ENCODE measurements at regions not wholly inside any gene's neighbourhood (a gene's known extent, or its start where the extent isn't known, plus 50 kb on each side); places are given as distances from the start of the nearest gene placed in this dataset.

GRCh38 chr10:131781791-131782190, 119.0 kb upstream of the PPP2R2D start:
- DNase-seq, result no peak

DNA sequence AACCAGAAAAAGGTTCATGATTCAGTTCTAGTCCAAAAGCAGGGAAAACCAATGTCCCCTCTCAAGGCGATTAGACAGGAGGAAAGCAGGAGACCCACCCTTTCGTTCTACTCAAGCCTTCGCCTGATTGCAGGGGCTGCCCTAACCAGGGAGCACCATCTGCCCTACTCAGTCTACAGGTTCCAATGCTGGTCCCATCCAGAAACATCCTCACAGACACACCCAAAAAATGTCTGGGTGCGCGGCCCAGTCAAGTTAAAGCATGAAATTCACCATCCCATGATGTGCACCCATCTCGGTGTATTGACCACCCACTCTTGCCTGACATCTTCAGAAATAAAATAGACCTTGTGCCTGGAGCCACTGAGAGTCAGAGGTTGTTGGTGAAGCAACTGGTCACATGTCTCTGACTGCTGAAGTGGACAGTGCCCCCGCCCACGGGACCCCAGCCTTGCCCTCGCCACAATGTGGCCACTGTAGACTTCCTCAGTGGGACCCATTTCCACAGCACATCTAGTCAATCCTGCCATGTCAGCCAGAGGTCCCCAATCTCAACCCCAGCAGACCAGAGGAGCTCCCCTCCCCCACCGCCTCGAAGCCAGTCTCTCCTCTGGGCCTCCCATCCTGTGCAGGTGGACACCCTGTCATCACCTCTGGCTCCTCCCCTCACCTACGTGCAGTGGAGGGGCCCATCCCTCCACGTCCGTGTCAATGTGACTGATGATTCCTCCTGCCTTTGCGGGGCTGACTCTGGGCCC, 116.3 kb upstream of the PPP2R2D start:
- no peak for DNase-seq

GRCh38 chr10:131785121-131785460, 115.7 kb upstream of the PPP2R2D start:
- DNase-seq, result no peak

DNA sequence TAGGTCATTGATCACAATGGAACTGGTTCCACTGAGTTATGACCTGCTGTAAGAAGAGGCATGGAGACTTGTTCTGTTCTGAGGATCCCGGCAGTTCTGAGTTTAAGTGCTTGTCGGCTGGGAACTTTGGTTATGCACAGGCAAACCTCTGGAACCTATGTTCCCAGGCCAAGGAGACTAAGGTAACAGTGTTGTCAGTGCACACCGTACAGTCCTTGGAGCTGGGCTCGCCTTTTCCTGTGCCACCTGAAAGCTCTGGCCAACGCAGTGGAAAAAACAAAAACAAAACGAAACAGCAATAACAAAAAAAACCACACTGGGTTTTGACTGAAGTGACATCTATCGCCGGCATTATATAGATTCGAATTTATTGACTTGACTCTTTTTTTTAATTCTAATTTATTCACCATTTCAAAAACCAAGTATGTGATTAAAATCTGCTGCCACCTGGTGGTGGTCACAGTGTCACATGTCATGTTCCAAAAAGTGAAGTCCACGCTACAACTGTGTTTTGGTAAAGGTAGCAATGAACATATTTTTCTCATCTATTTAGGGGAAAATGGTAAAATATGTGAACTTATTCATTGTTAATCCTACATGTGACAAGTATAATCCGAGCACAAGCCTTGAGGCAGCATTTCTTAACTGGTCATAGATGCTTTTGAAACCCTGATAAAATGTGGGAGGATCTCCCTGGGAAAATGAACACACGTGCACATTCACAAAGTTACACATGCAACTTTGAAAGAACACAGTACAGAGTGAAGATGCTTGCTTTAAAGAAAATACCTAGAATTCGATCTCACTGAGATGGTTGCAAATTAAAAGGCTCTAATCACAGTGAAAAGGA, 113.8 kb upstream of the PPP2R2D start:
- peak in 30 of 56 donors; percentile 1 to 79 (median 16) for DNase-seq

GRCh38 chr10:131787961-131788360, 112.8 kb upstream of the PPP2R2D start:
- no peak for DNase-seq

GRCh38 chr10:131788386-131788785, 112.4 kb upstream of the PPP2R2D start:
- DNase-seq, result no peak

GRCh38 chr10:131789516-131789915, 111.3 kb upstream of the PPP2R2D start:
- no peak for DNase-seq

DNA sequence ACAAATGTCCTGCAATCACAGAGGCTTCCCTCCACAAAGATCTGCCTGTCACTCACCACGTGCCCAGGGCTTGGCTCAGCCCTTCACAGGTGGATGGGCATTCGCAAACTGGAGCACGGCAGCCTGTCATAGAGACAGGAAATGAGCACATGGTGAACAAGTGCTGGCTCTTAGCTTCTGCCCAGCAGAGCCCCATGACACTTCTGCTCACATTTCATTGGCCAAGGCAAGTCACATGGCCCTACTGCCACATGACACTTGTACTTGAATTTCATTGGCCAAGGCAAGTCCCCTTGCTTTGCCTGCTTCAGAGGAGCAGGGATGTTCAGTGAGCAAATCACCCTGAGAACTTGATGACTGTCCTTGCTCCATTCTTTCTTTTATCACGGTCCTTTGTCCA, 110.8 kb upstream of the PPP2R2D start:
- DNase-seq, result no peak

- no peak for DNase-seq
Measured at GRCh38 chr10:131792011-131792651, 108.7 kb upstream of the PPP2R2D start.

DNA sequence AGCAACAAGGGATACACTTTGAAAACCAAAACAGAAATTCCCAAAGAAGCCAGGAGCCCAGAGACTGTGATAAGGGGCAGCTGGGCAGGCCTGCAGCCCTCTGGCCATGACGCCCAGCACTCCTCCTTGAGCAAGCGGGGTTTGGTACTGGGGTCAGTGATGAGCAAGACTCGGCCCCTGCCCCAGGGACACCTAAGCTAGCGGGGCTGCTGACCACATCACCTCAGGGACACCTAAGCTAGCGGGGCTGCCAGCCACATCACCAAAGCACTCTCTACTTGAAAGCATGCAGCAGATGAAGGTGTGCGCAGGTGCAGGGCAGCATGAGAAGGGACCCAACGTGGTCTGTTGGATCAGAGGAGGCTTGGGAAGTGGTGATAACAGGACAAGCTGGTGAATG, 108.0 kb upstream of the PPP2R2D start:
- DNase-seq, result no peak

DNA sequence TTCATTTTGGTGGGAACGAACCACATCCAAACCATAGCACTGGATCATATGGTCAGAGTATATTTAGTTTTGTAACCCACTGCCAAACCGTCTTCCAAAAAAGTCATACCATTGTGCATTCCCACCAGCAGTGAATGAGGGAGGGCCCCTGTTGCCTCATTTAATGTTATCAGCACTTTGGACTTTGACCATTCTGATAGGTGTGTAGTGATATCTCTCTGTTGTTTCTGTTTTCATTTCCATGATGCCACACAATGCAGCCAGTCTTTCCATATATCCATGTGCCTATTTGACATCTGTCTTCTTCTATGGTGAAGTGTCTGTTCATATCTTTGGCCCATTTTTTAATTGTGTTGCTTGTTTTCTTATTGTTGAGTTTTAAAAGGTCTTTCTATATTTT, 105.0 kb upstream of the PPP2R2D start:
- DNase-seq, result no peak

- no peak for DNase-seq
Measured at GRCh38 chr10:131797626-131798025, 103.2 kb upstream of the PPP2R2D start.

GRCh38 chr10:131799429-131799828, 101.4 kb upstream of the PPP2R2D start:
- DNase-seq, result no peak

- DNase-seq, result no peak
Measured at GRCh38 chr10:131802156-131802915, 98.5 kb upstream of the PPP2R2D start.

DNA sequence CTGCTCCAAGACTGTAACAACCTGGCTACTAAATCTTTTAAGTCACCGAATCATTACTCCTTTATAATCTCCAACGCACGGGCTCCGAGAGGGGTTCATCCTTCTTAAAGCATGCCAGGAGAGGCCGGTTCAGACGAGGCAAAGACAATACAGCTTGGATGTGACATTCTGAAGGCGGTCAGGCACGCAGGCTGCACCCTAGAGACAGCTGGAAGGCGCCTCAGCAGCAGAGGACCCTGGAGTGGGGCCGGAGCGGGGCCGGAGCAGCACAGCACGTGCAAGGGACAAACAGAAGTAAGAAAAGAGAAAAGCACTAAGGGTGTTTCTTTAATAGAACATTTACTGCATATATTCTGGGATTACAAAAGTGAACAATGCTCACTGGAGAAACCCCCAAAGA, 97.8 kb upstream of the PPP2R2D start:
- no peak for DNase-seq

DNA sequence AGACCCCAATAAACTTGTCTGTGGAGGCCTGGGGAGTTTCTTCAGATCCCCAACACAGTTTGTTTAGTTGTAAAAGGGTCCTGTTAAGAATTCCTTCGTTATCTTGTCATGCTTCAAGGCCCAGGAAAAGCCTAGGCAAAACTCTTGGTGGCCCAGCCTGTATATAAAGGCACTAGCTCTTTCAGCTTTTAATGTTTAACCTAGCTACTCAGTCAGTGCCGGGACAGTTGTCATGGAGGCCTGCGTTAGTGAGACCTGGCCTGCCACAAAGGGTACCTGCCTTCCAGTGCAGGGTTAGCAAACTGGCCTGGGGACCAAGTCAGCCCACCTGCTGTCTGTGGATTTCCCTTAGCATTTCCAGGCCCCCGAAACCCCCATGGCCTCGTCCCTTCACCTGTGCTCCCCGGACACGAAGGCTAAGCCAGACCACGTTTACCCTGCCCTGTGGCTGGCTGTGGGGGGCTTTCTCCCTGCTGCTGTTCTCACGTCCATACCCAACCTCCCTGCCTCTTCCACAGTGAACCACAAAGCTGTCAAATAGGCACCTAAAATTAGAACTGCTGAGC, 96.9 kb upstream of the PPP2R2D start:
- no peak for DNase-seq

DNA sequence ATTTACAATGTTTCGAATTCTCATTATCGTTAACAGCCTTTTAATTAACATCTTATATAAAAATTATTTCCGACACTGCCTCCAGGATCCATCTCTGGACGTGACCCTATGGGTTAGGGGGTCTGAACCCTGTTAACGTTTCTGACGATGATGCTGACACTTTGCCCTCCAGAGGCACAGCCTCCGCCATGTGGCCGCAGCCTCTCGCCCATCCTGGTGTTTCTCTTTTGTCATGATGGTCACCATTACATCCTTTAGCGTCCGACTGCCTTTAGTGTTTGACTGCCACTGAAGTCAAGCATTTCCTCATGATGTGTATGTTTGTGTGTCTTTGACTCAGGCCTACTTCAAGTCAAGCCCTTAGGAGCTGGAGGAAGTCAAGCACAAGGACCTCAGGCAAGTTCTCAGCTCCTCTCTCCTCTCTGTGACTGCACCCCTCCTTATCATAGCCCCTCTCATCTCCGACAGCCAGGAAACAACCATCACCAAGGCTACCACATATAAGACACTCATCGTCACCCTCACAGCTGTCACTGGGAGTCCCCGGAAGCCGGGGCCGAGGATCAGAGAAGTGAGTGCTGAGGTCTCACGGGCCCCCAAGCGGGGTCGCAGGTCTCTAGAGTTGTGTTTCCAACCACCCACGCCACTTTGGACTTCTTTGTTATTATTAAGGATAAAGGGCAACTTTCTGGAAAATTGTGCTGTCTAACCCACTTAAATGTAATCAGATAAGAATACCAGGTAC, 96.1 kb upstream of the PPP2R2D start:
- no peak for DNase-seq

DNA sequence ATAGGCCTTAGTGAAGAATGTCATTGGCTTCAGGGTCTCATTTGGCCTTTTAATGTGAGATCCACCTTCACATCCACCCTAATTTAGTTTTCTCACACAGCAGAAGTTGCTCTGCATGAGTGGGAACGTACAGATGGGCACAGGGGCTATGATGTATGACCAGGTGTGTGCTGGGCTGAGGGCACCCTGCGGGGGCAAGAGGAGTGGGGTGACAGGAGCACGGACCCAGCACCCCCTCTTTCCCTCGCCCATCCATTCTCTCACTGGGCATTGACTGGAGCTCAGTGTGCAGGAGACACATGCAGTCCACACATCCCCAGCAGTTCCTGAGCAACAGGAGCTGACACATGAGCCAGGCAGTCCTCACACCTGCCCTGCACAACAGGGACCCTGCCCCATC, 95.1 kb upstream of the PPP2R2D start:
- DNase-seq, result no peak

DNA sequence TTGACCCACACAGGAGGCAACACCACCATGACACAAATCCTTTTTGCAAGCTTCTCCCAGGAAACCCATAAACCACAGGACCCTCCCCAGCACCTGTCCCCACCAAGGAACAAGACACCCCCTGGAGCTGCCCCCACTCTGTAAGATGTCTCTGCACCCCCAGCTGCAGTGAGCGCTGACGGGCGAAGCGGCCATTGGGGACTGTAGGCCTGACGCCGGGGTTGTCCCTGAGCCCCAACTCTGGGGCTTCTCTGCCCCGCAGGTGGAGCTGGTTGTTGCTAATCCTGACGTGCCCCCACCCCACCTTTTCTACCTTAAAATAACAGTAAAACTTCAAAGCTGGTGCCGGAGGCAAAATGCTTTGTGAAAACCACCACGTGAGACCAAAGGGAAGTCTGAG, 94.7 kb upstream of the PPP2R2D start:
- no peak for DNase-seq

GRCh38 chr10:131806646-131807317, 94.0 kb upstream of the PPP2R2D start:
- DNase-seq, result no peak

All from nucleus accumbens (tissue), 56 donors.